Endodermal cell (in vitro differentiated cells): ENCODE measurements at regions not wholly inside any gene's neighbourhood (a gene's known extent, or its start where the extent isn't known, plus 50 kb on each side); places are given as distances from the start of the nearest gene placed in this dataset.

ENCODE experiments used
- DNase-seq: peaks from one replicate; pipeline ENCODE4 v3.0.0-alpha.2; 2017
- H3K27ac ChIP-seq: 2 replicates; pipeline ENCODE4 v1.5.1; 2013; ENCODE audit warnings: mild to moderate bottlenecking, low read depth, low read length, moderate library complexity
- H3K27me3 ChIP-seq: 2 replicates; pipeline ENCODE4 v1.6.1; 2013; ENCODE audit warnings: mild to moderate bottlenecking, low read length, moderate library complexity; ENCODE audit not compliant: insufficient read depth, control insufficient read depth, poor library complexity, severe bottlenecking
- H3K36me3 ChIP-seq: 2 replicates; pipeline ENCODE4 v1.7.0; 2013; ENCODE audit warnings: mild to moderate bottlenecking, low read length, moderate library complexity; ENCODE audit not compliant: control insufficient read depth, insufficient read depth
- H3K4me1 ChIP-seq: one replicate; pipeline ENCODE4 v1.7.0; 2013; ENCODE audit warnings: low read length; ENCODE audit not compliant: control insufficient read depth, insufficient read depth
- H3K4me3 ChIP-seq: 2 replicates; pipeline ENCODE4 v1.5.1; 2013; ENCODE audit warnings: mild to moderate bottlenecking, low read length, moderate library complexity
- H3K9ac ChIP-seq: 2 replicates; pipeline ENCODE4 v1.6.1; 2013; ENCODE audit warnings: mild to moderate bottlenecking, low read length, moderate library complexity; ENCODE audit not compliant: poor library complexity, severe bottlenecking; ENCODE audit errors: extremely low read depth
- H3K9me3 ChIP-seq: 2 replicates; pipeline ENCODE4 v1.6.1; 2013; ENCODE audit warnings: mild to moderate bottlenecking, low read length, moderate library complexity; ENCODE audit not compliant: control insufficient read depth
- H3K27ac Mint-ChIP-seq: 2 replicates; pipeline ENCODE4 v1.8.0; 2020; ENCODE audit warnings: mixed read lengths
- H3K27me3 Mint-ChIP-seq: 2 replicates; pipeline ENCODE4 v1.8.0; 2021; ENCODE audit warnings: mild to moderate bottlenecking, mixed read lengths; ENCODE audit not compliant: insufficient read depth
- H3K36me3 Mint-ChIP-seq: 2 replicates; pipeline ENCODE4 v1.8.0; 2020; ENCODE audit warnings: low read depth, mixed read lengths
- H3K4me1 Mint-ChIP-seq: 2 replicates; pipeline ENCODE4 v1.8.0; 2020; ENCODE audit warnings: mixed read lengths
- H3K4me3 Mint-ChIP-seq: 2 replicates; pipeline ENCODE4 v1.8.0; 2020; ENCODE audit warnings: mild to moderate bottlenecking, moderate library complexity, mixed read lengths
- H3K9me3 Mint-ChIP-seq: 2 replicates; pipeline ENCODE4 v1.8.0; 2020; ENCODE audit warnings: mild to moderate bottlenecking, mixed read lengths
- CTCF ChIP-seq: fragments of 200-600 bp; sonication (generic); conservative IDR thresholded peaks from 2 replicates; pipeline ENCODE4 v1.5.0; 2021; ENCODE audit warnings: antibody characterized with exemption, mild to moderate bottlenecking
- whole genome bisulfite sequencing, 2 experiments: methylation state at CpG; one replicate each; pipeline versions ENCODE4 v1.1.5 to v1.1.7; 2013; ENCODE audit warnings: missing lambda C conversion rate in 2 of 2, mixed read lengths in 1 of 2; ENCODE audit not compliant: insufficient coverage in 1 of 2, insufficient read length in 1 of 2; 5-methylcytosine and 5-hydroxymethylcytosine counted together

- Histone ChIP-seq H3K9ac (no peak overlapping the region), H3K36me3 (no peaks in the 10 kb centered on the region), H3K27ac (no peak overlapping the region), H3K27me3 (no peaks in the 10 kb centered on the region), H3K4me1 (no peaks in the 10 kb centered on the region), H3K9me3 (no peaks in the 10 kb centered on the region), H3K4me3 (no peak overlapping the region)
- TF ChIP-seq CTCF: no peak
- 83 to 96% methylated on average over 1 to 3 of the region's 3 CpGs for WGBS, 2 experiments
- no peak overlapping the region for H3K4me3 Mint-ChIP-seq
- no peak overlapping the region for H3K27ac Mint-ChIP-seq
- H3K27me3 Mint-ChIP-seq: no peaks in the 10 kb centered on the region
- DNase-seq: no peak
- no peaks in the 10 kb centered on the region for H3K9me3 Mint-ChIP-seq
- no peaks in the 10 kb centered on the region for H3K36me3 Mint-ChIP-seq
- H3K4me1 Mint-ChIP-seq: no peaks in the 10 kb centered on the region
Measured at GRCh38 chr10:43808136-43808535, 159.5 kb upstream of the ZNF32 start.

- Mint-ChIP-seq H3K36me3 (no peaks in the 10 kb centered on the region), H3K27me3 (no peaks in the 10 kb centered on the region), H3K27ac (no peak overlapping the region), H3K4me1 (no peaks in the 10 kb centered on the region), H3K4me3 (no peak overlapping the region), H3K9me3 (no peaks in the 10 kb centered on the region)
- WGBS, 2 experiments: 93 to 98% methylated on average over 9 to 13 of the region's 13 CpGs
- Histone ChIP-seq H3K27ac (no peak overlapping the region), H3K9ac (no peak overlapping the region), H3K36me3 (no peaks in the 10 kb centered on the region), H3K4me3 (no peak overlapping the region), H3K4me1 (no peaks in the 10 kb centered on the region), H3K9me3 (no peaks in the 10 kb centered on the region), H3K27me3 (no peaks in the 10 kb centered on the region)
- no peak for TF ChIP-seq CTCF
- peak; percentile 32 for DNase-seq
Measured at GRCh38 chr10:43806831-43807640, 158.4 kb upstream of the ZNF32 start.

- Mint-ChIP-seq H3K36me3 (no peaks in the 10 kb centered on the region), H3K27me3 (no peaks in the 10 kb centered on the region), H3K4me3 (no peak overlapping the region), H3K27ac (no peak overlapping the region), H3K4me1 (no peaks in the 10 kb centered on the region), H3K9me3 (no peaks in the 10 kb centered on the region)
- no peak overlapping the region for H3K9ac ChIP-seq
- no peaks in the 10 kb centered on the region for H3K27me3 ChIP-seq
- H3K4me1 ChIP-seq: no peaks in the 10 kb centered on the region
- peak; percentile 43 for DNase-seq
- no peak overlapping the region for H3K4me3 ChIP-seq
- H3K36me3 ChIP-seq: no peaks in the 10 kb centered on the region
- H3K9me3 ChIP-seq: no peaks in the 10 kb centered on the region
- no peak for TF ChIP-seq CTCF
- no peak overlapping the region for H3K27ac ChIP-seq
- WGBS, 2 experiments: 81 to 90% methylated on average over 5 to 7 of the region's 7 CpGs
Measured at GRCh38 chr10:43803791-43804190, 155.1 kb upstream of the ZNF32 start.
